HT1080 (cell line): ENCODE measurements at regions not wholly inside any gene's neighbourhood (a gene's known extent, or its start where the extent isn't known, plus 50 kb on each side); places are given as distances from the start of the nearest gene placed in this dataset.

Source experiments
- DNase-seq: peaks from one replicate; pipeline ENCODE4 v3.0.0-alpha.2; 2015; ENCODE audit warnings: low read depth

- no peak for DNase-seq
Measured at GRCh38 chr2:241942416-241943208, 73.1 kb downstream of the RTP5 start.

GRCh38 chr2:241943209-241943850, 73.8 kb downstream of the RTP5 start:
- DNase-seq, result no peak

- DNase-seq, result no peak
Measured at GRCh38 chr2:241943961-241944575, 74.5 kb downstream of the RTP5 start.

GRCh38 chr2:241944821-241945220, 75.3 kb downstream of the RTP5 start:
- no peak for DNase-seq

GRCh38 chr2:241945311-241945710, 75.8 kb downstream of the RTP5 start:
- no peak for DNase-seq

GRCh38 chr2:241945803-241946202, 76.3 kb downstream of the RTP5 start:
- DNase-seq, result no peak

- no peak for DNase-seq
Measured at GRCh38 chr2:241946306-241947003, 76.9 kb downstream of the RTP5 start.

GRCh38 chr2:241947004-241947350, 77.4 kb downstream of the RTP5 start:
- no peak for DNase-seq

GRCh38 chr2:241947401-241947800, 77.9 kb downstream of the RTP5 start:
- DNase-seq, result no peak

- DNase-seq, result no peak
Measured at GRCh38 chr2:241947876-241948275, 78.3 kb downstream of the RTP5 start.

- no peak for DNase-seq
Measured at GRCh38 chr2:241948299-241948897, 78.9 kb downstream of the RTP5 start.

- no peak for DNase-seq
Measured at GRCh38 chr2:241948901-241949735, 79.6 kb downstream of the RTP5 start.

- DNase-seq, result no peak
Measured at GRCh38 chr2:241949736-241950412, 80.3 kb downstream of the RTP5 start.

GRCh38 chr2:241950413-241951315, 81.1 kb downstream of the RTP5 start:
- peak; percentile 41 for DNase-seq

- no peak for DNase-seq
Measured at GRCh38 chr2:241951316-241951700, 81.8 kb downstream of the RTP5 start.

GRCh38 chr2:241951920-241952319, 82.4 kb downstream of the RTP5 start:
- DNase-seq, result peak; percentile 24

GRCh38 chr2:241952816-241953215, 83.3 kb downstream of the RTP5 start:
- DNase-seq, result no peak

GRCh38 chr2:241953324-241953928, 83.9 kb downstream of the RTP5 start:
- no peak for DNase-seq
